HG03565 (cell line): ENCODE measurements at regions not wholly inside any gene's neighbourhood (a gene's known extent, or its start where the extent isn't known, plus 50 kb on each side); places are given as distances from the start of the nearest gene placed in this dataset.
"Not testable (repeated sequence)": the region's sequence is repeated elsewhere in the genome, so short reads cannot be mapped to it uniquely, and the experiment has no call there.

Experiments
- ATAC-seq: cut with Tn5 transposase; IDR thresholded peaks from one replicate; pipeline ENCODE4 v1.9.1; 2021; ENCODE audit warnings: mild to moderate bottlenecking, moderate library complexity; ENCODE audit not compliant: unreplicated experiment

DNA sequence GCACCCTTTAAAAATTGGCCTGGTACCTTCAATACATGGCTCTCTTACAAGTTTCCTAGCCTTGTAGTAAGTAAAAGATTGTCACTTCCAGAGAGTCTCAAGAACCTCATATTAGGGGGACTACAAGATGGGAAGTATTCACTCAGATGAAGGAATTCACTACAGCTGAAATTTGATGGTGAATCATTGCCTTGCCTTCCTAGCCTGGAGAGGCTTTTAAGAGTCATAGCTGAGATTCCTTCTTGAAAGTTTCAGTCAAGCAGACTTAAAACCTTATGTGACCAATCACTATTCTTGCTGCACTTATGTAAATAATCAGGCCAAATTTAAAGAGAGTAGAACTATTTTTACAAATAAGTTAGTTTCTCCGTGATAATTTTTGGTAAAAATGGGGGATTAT, 451.6 kb downstream of the TRHDE start:
- ATAC-seq, result no peak

DNA sequence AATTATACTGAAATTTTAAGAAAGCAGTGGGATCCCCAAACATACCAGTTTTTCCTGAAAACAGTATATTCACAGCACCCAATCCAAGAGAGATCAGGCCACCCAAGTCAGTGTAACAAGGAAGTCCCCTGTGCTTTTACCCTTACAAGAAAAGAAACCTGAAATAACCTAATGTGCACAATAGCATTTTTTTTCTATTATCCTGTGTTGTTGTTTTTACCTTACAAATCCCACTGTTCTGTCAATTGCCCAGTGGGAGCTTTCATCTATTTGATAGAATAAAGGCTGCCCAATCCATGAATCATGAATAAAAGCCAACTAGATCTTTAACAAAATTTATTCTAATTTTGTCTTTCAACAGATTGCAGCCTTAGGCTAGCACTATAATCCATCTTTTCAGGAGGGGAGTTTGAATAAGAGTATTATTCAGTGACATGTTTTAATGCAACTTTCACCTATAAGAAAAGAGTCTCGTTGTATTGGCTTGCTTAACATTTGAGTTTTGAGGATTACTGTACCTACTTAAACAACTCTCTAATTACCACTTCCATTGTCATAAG, 457.4 kb downstream of the TRHDE start:
- no peak for ATAC-seq

DNA sequence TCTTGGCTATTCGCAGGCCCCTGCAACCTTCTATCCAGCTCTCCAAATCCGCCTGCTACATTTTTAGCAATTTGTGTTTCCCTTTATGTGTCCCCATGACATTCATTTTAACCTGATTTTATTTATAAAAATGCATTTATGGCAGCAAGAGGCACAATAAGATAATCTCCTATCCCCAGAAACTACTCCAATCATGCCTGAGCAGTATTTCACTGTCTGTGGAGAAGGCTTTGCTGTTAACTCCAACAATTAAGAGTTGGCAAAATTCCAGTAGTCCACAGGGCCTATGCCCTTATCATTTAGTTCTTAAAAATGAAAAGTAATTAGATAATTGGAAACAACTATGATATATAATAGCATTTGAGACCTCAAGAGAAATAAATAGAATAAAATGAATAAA, 462.4 kb downstream of the TRHDE start:
- no peak for ATAC-seq

DNA sequence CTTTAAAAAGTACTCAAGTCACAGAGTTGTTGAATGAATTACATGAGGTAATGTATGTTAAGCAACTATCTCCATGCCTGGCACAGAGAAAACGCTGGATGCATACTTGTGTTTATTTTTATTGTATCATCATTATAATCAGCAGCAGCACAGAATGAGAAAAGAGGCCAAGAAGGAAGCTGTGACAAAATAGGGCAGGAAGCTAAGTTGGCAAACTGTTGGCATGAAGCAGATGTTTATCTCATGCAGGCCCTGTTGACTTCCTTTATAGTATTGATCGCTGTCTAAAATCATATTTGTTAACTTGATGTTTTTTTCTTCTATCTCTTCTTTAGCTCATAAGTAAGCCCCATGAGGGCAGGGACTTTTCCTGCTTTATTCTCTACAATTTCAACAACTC, 466.6 kb downstream of the TRHDE start:
- ATAC-seq, result no peak

DNA sequence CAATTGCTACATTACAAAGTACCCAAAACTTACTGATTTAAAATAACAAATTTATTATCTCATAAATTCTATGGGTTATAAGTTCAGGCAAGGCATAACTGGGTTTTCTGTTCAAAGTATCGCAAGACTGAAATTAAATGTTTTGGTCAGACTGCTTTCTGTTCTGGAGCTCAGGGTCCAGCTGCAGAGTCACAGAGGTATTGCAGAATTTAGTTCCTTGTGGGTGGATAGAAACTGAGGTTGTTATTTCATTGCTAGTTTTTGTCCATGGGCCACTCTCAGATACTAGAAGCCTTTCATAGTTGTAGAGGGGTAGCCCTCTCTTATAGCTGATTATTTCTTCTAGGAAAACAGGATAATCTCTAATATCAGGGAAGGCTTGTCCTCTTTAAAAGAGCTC, 467.9 kb downstream of the TRHDE start:
- ATAC-seq, result no peak

DNA sequence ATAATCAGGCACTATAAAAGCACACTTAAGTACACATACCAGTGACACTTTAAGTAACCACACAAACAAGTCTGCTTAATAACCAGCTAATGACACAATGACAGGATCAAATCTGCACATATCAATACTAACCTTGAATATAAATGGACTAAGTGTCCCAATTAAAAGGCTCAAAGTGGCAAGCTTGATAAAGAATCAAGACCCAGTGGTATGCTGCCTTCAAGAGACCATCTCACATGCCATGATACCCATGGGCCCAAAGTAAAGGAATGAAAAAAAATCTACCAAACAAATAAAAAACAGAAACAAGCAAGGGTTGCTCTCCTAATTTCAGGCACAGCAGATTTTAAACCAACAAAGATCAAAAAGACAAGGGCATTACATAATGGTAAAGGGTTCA, 470.4 kb downstream of the TRHDE start:
- ATAC-seq, result no peak

DNA sequence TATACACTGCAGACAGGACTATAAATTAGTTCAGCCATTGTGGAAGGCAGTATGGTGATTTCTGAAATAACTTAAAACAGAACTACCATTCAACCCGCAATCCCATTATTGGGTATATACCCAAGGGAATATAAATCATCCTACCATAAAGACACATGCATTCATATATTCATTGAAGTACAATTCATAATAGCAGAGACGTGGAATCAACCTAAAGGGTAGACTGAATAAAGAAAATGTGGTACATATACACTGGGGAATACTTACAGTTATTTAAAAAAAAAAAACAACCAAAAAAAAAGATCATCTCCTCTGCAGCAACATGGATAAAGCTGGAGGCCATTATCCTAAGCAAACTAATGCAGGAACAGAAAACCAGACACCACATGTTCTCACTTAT, 473.9 kb downstream of the TRHDE start:
- ATAC-seq, result no peak

DNA sequence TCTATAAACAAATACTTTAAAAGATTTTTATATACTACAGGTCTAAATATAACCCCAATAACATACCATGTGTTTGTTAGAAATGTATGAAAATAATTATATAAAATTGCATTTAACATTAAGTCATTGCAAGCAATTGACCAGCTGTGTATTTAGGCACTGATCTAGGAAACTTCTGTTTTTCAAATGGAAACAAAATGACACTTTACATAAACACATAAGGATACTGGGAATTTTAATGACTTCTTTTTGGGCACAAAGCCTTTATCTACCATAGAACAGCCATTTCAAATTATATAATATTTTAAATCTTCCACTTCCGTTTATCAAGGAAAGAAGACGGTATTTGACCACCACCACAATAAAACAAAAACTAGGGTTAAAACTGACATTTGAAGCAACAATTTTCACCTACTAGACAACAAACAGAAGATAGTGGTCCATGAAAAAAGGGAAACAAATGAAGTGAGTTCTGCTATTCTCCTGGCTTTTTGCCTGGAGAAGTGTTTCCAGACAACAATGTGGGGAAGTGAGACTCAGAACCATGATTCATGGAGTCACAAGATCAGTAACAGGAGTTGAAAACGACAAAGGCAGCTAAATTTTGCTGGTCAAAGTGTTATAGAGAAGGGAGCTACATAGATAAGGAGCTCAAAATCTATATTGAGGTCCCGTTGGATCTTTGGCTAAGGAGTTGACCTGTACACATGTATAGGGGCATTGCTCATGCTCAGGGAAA, 475.1 kb downstream of the TRHDE start:
- no peak for ATAC-seq

DNA sequence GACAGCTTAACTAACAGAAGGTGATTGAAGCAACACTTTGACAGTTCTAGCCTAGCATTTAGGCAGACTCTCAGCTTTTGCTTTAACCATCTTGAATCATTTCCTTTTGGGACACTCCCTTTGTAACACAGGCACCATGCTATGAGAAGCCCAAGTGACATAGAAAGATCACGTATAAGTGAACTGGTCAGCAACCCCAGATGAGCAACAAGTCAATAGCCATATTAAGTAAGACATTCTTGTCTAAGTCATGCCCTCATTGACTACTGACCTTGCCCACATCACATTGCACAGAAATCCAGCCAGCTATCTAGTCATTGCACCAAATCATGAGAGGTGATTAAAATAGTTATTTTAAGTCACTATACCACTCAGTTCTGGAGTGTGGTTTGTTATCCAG, 476.8 kb downstream of the TRHDE start:
- no peak for ATAC-seq

DNA sequence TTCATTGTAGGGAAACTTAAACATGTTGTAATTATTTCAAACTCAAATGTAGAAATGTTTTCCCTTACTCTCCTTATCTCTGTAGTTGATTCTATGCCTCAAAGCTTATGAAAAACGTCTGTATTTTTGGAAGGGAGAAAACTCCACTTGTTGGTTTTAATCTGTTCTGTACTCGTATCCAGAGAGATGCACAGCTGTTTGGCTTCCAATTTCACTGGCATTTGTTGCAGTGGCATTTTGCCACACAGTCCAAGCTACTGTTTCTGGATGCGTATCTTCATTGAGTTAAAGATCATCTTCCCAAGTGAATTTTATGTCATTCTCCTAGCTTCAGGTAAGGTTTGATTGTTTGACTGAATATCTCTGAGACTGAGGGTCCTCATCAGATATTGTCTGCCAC, 481.4 kb downstream of the TRHDE start:
- ATAC-seq, result no peak

DNA sequence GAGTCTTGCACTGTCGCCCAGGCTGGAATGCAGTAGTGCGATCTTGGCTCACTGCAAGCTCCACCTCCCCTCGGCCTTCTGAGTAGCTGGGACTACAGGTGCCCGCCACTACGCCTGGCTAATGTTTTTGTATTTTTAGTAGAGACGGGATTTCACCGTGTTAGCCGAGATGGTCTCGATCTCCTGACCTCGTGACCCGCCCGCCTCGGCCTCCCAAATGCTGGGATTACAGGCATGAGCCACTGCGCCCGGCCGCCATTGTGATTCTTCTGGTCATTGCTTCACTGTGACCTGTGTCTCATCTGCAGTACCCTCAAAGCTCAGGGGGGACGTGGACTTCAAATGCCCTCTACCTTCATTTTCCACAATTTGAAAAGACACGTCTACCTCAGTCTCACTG, 481.9 kb downstream of the TRHDE start:
- not testable (repeated sequence) for ATAC-seq

DNA sequence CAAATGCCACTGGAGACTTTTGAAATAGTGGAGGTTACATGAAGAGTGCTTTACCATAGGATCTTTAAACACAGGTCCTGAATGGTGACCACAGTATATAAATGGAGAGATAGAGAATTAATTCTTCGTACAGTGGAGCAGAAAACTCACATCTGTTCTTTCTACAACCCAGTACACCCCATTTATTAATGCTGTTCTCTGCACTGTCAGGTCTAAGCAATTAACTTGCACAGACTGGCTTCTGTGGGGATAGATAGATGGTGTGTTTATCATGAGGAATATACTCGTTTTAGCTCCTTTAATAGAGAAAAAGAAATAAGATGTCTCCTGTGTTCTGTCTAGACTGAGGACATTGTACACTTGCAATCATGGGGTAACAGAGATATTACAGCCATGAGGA, 494.3 kb downstream of the TRHDE start:
- no peak for ATAC-seq

DNA sequence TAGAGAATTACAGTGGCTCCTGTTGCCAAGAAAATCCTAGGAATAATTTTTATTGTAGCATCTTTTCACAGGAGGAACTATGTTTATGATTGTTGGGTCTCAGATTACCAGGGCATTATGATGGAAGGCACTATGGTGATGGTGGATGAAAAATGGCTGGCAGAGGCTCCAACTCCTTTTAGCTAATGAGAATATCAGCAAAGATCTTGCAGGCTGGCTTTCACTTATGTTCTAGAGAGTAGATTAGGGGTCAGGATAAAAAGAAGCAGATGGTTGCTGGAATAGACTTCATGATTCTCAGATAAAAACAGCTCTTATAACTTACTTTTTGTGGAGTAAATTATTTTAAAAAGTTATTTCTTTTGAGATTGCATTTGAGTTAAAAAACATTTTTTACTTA, 501.9 kb downstream of the TRHDE start:
- no peak for ATAC-seq

DNA sequence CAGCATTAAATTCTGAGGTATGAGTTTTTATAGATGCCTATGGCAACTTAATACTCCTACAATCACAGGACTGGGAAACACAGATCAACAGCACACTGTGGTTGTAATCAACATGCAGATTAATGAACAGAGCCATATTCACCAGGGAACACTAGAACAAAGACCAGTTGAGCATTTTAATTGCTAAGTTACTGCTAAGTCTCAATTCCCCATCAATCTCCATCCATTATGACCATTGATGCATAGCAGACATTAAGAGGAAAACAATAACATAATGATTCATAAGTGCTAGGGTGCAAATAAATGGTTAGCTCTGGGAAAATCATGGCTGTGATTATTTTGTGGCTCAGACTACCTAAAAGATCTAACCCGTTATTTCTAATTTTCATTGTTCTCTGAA, 505.6 kb downstream of the TRHDE start:
- ATAC-seq, result no peak

DNA sequence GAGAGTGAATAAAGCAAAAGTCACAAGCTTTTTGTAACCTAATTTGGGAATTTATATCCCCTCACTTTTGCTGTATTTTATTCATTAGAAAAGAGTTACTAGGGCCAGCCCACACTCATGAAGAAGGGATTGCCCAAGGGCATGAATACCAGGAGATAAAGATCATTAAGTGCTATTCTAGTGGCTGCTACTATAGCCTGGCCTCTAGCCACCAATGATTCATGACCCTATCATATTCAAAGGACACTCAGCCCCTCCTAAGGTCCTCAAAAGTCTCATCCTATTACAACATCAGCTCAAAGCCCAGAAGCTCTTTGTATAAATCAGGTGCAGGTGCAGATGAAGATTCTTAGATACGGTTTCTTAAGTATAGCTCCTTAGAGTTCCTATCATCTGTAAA, 518.1 kb downstream of the TRHDE start:
- no peak for ATAC-seq

DNA sequence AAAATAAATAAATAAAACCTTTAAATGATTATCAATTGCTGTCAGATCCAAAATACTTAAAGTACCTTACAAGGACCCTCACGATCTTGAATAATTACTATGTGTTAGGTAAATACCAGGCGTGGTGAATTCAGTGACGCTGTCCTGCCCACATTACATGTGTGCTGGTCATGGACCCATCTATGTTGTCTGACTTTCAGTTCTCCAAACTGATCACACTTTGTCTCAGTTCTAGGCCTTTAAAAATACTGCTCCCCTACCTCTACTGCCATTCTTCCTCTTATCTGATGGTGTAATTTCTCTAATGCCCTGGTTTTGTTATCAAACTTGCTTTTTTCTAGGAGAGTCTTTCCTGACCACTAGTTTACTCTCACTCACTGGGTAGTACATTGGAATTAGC, 520.7 kb downstream of the TRHDE start:
- no peak for ATAC-seq

DNA sequence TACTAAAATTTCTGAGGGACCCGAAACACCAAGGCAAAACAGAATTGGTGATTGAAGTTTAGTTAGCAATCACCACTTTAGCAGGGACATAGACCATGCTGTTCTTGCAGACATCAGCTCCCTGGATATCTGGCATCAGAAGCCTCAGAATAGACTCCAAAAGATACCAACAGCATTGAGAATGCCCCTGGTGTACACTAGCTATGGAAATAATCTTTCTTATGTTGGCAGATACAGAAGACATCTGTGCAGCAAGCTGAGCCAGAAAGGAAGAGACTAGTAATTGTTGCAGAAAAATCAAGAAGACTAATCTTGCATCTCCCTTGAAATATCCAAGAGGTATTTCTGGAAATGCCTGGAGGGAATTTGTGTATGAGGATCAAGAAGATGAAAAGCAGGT, 521.6 kb downstream of the TRHDE start:
- no peak for ATAC-seq

DNA sequence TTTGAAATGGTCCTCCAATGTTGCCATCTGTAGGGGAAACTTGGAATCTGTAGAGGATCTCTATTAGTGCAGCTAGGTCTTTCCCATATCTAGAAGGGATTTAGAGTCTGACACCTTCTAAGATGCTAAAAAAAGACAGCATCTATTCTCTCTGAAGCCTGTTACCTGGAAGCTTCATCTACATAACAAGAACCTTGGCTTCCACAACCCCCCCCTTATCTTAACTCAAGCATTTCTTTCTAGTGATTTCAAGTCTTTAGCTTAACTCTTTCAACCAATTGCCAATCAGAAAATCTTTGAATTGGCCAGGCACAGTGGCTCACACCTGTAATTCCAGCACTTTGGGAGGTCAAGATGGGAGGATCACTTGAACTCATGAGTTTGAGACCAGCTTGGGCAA, 543.3 kb downstream of the TRHDE start:
- no peak for ATAC-seq

DNA sequence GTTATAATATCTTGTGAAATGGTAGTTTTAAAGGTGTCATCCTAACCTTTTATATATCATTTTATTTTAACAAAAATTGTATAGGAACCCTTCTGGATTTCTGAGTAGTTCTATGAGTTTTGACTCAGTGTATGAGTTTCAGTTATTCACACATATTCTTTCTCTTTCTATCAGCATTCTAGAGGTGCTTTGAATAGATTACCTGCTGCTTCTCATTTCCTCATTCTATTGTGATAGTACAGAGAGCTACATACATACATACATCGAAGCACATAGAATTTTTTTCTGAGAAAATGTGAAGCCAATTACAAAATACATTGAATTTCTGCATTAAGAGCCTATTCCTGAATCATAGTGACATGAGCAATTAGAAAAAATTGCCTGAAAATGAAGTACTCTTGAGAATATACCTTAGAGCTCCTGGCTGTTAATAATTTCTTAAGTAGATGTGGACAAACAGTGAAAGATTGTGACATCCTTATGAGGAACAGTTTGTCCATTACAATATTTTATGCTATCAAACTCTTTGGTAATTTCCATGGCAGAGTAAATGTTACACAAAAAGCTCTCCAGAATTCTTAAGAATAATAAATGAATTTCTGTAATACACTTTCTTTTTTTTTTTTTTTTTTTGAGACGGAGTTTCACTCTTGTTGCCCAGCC, 556.6 kb downstream of the TRHDE start:
- ATAC-seq, result no peak

DNA sequence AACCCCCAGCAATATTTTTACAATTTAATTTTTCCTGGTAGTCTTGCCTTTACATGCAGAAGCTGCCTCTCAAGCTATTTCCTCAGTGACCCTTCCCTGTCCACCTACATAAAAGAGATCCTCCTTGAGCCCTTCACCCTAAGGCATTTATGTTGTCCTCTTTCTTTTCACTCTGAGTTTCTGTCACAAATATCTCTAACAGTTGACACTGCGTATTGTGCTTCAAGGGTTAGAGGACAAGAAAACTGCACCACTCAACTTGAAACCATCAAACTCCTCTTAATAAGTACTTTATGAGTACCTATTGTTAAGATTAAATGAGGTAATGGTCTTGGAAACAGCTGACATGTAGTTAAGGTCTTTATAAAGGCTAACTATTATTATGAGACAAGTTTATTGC, 557.7 kb downstream of the TRHDE start:
- no peak for ATAC-seq

DNA sequence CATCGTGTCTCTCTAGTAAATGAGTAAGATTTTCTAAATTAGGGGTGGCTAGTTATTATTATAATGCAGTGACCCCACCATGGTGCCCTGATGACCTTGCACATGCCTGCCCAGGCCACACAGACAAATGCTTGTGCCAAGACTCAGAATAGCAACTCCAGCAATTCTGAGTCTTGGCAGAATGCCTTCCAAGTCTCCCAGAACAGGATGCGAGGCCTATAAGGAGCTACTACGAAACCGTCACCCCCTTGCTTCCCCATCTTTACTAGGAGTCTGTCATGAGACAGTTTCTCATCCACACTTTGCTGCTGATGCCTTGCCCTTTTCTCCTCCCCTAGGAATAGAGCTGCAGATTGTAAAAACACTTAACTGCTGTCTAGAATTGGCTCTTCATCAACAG, 559.9 kb downstream of the TRHDE start:
- ATAC-seq, result no peak

DNA sequence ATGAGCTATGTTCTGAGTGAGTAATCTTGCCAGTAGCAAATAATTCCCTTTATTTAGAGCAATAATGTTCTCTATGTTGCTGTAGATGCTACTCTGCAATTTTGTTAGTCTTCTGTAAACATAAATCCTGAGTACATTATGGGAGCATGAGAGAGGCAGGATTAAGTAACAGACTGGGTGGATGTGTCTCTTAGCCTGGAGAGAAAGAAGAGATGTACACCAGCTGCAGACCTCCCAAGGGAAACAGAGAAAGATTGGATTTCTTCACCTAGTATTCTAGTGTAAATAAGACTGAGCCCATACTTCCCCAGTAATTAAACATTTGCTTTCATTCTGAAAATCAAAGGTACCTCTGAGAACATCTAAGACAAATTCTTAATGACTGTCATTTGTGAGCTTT, 564.0 kb downstream of the TRHDE start:
- no peak for ATAC-seq

DNA sequence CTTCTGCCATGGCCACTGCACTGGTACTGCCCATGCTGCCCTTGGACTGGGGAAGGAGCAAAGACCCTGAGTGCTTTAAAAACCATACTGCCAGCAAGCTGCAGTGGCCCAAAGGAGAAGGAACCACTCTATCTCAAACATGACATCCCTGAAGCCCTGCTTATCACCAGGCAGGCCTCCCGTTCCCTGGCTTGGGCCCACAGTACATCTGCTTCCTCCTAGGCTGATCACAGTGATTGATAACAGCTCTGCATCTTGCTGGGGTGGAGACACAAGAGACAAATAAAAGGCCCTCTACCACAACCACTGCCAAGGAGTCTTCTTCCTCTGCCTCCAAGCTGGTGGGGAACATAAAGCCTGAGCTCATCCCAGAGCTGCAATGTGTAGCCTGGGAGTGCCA, 567.5 kb downstream of the TRHDE start:
- no peak for ATAC-seq
